ENCODE measurements at regions not wholly inside any gene's neighbourhood (a gene's known extent, or its start where the extent isn't known, plus 50 kb on each side); places are given as distances from the start of the nearest gene placed in this dataset.

- TF ChIP-seq CTCF (IDR thresholded peaks at IDR 0.05; ENCODE audit: low read depth, low read length): no peak
- no peak for DNase-seq (ENCODE audit: low read depth, low spot score)
- in situ Hi-C loops (cut with HindIII; ENCODE audit: low sequenced_read_pairs): no loop called here
- H3K4me3 ChIP-seq (ENCODE audit: low read depth, low read length): no peak overlapping the region
Observed at GRCh38 chr1:82646888-82647287, 846.2 kb downstream of the ADGRL2 start.

- in situ Hi-C loops (cut with HindIII; ENCODE audit: low sequenced_read_pairs): no loop called here
- TF ChIP-seq CTCF (IDR thresholded peaks at IDR 0.05; ENCODE audit: low read depth, low read length): no peak
- no peak overlapping the region for H3K4me3 ChIP-seq (ENCODE audit: low read depth, low read length)
- no peak for DNase-seq (ENCODE audit: low read depth, low spot score)
Observed at GRCh38 chr1:82646336-82646735, 845.6 kb downstream of the ADGRL2 start.

GRCh38 chr1:82644186-82644915 lies 843.6 kb downstream of the ADGRL2 start:
- no peak overlapping the region for H3K4me3 ChIP-seq (ENCODE audit: low read depth, low read length)
- in situ Hi-C loops (cut with HindIII; ENCODE audit: low sequenced_read_pairs): no loop called here
- TF ChIP-seq CTCF (IDR thresholded peaks at IDR 0.05; ENCODE audit: low read depth, low read length): no peak
- no peak for DNase-seq (ENCODE audit: low read depth, low spot score)

- no peak for DNase-seq (ENCODE audit: low read depth, low spot score)
- in situ Hi-C loops (cut with HindIII; ENCODE audit: low sequenced_read_pairs): no loop called here
- no peak for TF ChIP-seq CTCF (IDR thresholded peaks at IDR 0.05; ENCODE audit: low read depth, low read length)
- H3K4me3 ChIP-seq (ENCODE audit: low read depth, low read length): no peak overlapping the region
Observed at GRCh38 chr1:82640352-82640751, 839.6 kb downstream of the ADGRL2 start.

GRCh38 chr1:82634266-82634665 lies 833.5 kb downstream of the ADGRL2 start:
- in situ Hi-C loops (cut with HindIII; ENCODE audit: low sequenced_read_pairs): no loop called here
- TF ChIP-seq CTCF (IDR thresholded peaks at IDR 0.05; ENCODE audit: low read depth, low read length): no peak
- no peak overlapping the region for H3K4me3 ChIP-seq (ENCODE audit: low read depth, low read length)
- no peak for DNase-seq (ENCODE audit: low read depth, low spot score)

GRCh38 chr1:82632155-82632554 lies 831.4 kb downstream of the ADGRL2 start:
- in situ Hi-C loops (cut with HindIII; ENCODE audit: low sequenced_read_pairs): no loop called here
- DNase-seq (ENCODE audit: low read depth, low spot score): no peak
- no peak overlapping the region for H3K4me3 ChIP-seq (ENCODE audit: low read depth, low read length)
- no peak for TF ChIP-seq CTCF (IDR thresholded peaks at IDR 0.05; ENCODE audit: low read depth, low read length)

Data from astrocyte of the spinal cord (primary cell).